Activated B cell treated with CpG ODN at 0.5 μM for 24 hours (primary cell): ENCODE measurements at regions not wholly inside any gene's neighbourhood (a gene's known extent, or its start where the extent isn't known, plus 50 kb on each side); places are given as distances from the start of the nearest gene placed in this dataset.

Source experiments
- ATAC-seq: fragments of 200-7000 bp; cut with Tn5 transposase; one replicate; pipeline ENCODE4 v1.10.0; 2021; ENCODE audit warnings: low read depth, mild to moderate bottlenecking, moderate library complexity
- CTCF ChIA-PET: fragments of 350-600 bp; sonication (Branson Sonifier 250); formaldehyde crosslinking; loops from one replicate; lab custom pipeline; 2021; ENCODE audit warnings: antibody characterized with exemption; lab: Charles Lee
- POLR2A ChIA-PET: fragments of 350-600 bp; sonication (Branson Sonifier 250); formaldehyde crosslinking; loops from one replicate; lab custom pipeline; 2021; ENCODE audit warnings: antibody characterized with exemption; lab: Charles Lee
- DNase-seq: peaks from one replicate; pipeline ENCODE4 v3.0.0; 2022
- H3K27ac Mint-ChIP-seq: one replicate; pipeline ENCODE4 v1.8.0; 2020; ENCODE audit warnings: mixed read lengths
- H3K27me3 Mint-ChIP-seq: one replicate; pipeline ENCODE4 v1.8.0; 2021; ENCODE audit warnings: mixed read lengths
- H3K36me3 Mint-ChIP-seq: one replicate; pipeline ENCODE4 v1.8.0; 2021; ENCODE audit warnings: low read depth, mixed read lengths
- H3K4me1 Mint-ChIP-seq: one replicate; pipeline ENCODE4 v1.8.0; 2021; ENCODE audit warnings: mixed read lengths
- H3K4me3 Mint-ChIP-seq: one replicate; pipeline ENCODE4 v1.8.0; 2020; ENCODE audit warnings: mild to moderate bottlenecking, mixed read lengths
- H3K9me3 Mint-ChIP-seq: one replicate; pipeline ENCODE4 v1.8.0; 2020; ENCODE audit warnings: mixed read lengths
- CTCF ChIP-seq: fragments of 200-600 bp; IDR thresholded peaks from one replicate; pipeline ENCODE4 v1.8.0; 2022; ENCODE audit warnings: antibody characterized with exemption, mild to moderate bottlenecking
- intact Hi-C: fragments of 100-400 bp; cut with micrococcal nuclease; formaldehyde crosslinking; loops from one replicate; pipeline ENCODE4 v1.15.1; 2024

- Mint-ChIP-seq H3K27ac (no peak overlapping the region), H3K36me3 (no peaks in the 10 kb centered on the region), H3K27me3 (peaks cover 11% of the 10 kb centered on the region), H3K4me1 (no peaks in the 10 kb centered on the region), H3K9me3 (no peaks in the 10 kb centered on the region), H3K4me3 (no peak overlapping the region)
- ChIA-PET CTCF (no interaction called here), POLR2A (no interaction called here)
- DNase-seq (no peak), ATAC-seq (no peak)
- intact Hi-C loops: no loop called here
- no peak for TF ChIP-seq CTCF
These were observed 205.7 kb upstream of the NAV2 start for GRCh38 chr11:19506816-19507486.

GRCh38 chr11:19502691-19503253, 209.9 kb upstream of the NAV2 start:
- peaks cover 2% of the 10 kb centered on the region for H3K27me3 Mint-ChIP-seq
- H3K27ac Mint-ChIP-seq: no peak overlapping the region
- H3K4me1 Mint-ChIP-seq: no peaks in the 10 kb centered on the region
- H3K9me3 Mint-ChIP-seq: no peaks in the 10 kb centered on the region
- ChIA-PET POLR2A (no interaction called here), CTCF (no interaction called here)
- intact Hi-C loops: no loop called here
- TF ChIP-seq CTCF: no peak
- DNase-seq: no peak
- H3K4me3 Mint-ChIP-seq: no peak overlapping the region
- H3K36me3 Mint-ChIP-seq: no peaks in the 10 kb centered on the region
- no peak for ATAC-seq

GRCh38 chr11:19501631-19502030, 211.0 kb upstream of the NAV2 start:
- H3K4me3 Mint-ChIP-seq: no peak overlapping the region
- H3K4me1 Mint-ChIP-seq: no peaks in the 10 kb centered on the region
- ChIA-PET POLR2A (no interaction called here), CTCF (no interaction called here)
- peaks cover 2% of the 10 kb centered on the region for H3K27me3 Mint-ChIP-seq
- intact Hi-C loops: no loop called here
- H3K36me3 Mint-ChIP-seq: no peaks in the 10 kb centered on the region
- no peak overlapping the region for H3K27ac Mint-ChIP-seq
- no peak for TF ChIP-seq CTCF
- H3K9me3 Mint-ChIP-seq: no peaks in the 10 kb centered on the region
- ATAC-seq: no peak
- DNase-seq: no peak

DNA sequence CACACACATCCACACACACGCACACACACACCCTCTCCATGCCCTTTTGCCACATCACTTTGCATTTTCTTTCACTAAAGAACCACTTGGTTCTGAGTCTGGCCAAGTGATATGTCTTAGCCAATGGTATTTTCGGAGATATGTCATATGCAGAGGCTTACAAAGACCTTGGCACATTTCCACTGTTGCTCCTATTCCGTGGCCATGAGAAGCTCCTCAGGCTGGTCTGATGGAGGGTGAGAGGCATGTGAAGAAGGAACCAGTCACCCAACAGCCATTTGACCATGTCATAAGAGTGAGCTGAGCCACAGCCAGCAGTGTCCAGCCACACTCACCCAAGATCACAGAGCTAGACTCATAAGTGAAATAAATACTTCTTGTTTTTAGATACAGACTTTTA, 212.6 kb upstream of the NAV2 start:
- Mint-ChIP-seq H3K27ac (no peak overlapping the region), H3K4me3 (no peak overlapping the region), H3K36me3 (no peaks in the 10 kb centered on the region), H3K27me3 (peaks cover 2% of the 10 kb centered on the region), H3K4me1 (no peaks in the 10 kb centered on the region), H3K9me3 (no peaks in the 10 kb centered on the region)
- ATAC-seq (no peak), DNase-seq (no peak)
- intact Hi-C loops: no loop called here
- TF ChIP-seq CTCF: no peak
- ChIA-PET CTCF (no interaction called here), POLR2A (no interaction called here)

GRCh38 chr11:19499026-19499669, 213.5 kb upstream of the NAV2 start:
- Mint-ChIP-seq H3K27me3 (peaks cover 2% of the 10 kb centered on the region), H3K27ac (no peak overlapping the region), H3K4me1 (no peaks in the 10 kb centered on the region), H3K36me3 (no peaks in the 10 kb centered on the region), H3K4me3 (no peak overlapping the region), H3K9me3 (no peaks in the 10 kb centered on the region)
- ATAC-seq: no peak
- ChIA-PET CTCF (no interaction called here), POLR2A (no interaction called here)
- no peak for TF ChIP-seq CTCF
- intact Hi-C loops: no loop called here
- DNase-seq: no peak
